ENCODE measurements at regions not wholly inside any gene's neighbourhood (a gene's known extent, or its start where the extent isn't known, plus 50 kb on each side); places are given as distances from the start of the nearest gene placed in this dataset.

DNA sequence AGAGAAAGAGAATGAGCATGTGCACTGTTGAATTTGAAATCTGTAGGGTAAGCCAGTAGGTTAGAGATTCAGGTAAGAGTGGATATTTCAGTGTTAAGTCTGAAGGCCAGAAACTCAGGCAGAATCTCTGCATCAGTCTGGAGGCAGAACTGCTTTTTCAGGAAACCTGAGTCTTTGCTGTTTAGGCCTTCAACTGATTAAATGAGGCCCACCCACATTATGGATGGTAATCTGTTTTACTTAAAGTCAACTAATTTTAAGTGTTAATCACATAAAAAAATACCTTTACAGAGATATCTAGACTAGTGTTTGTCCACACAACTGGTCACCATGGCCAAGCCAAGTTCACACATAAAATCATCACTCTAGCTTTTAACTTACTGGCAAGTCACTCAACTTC, 205.0 kb upstream of the DDHD1 start:
- Histone ChIP-seq H3K4ac (ENCODE audit: low read depth, low read length) (no peak overlapping the region), H4K5ac (ENCODE audit: low read length) (no peak overlapping the region), H2BK5ac (ENCODE audit: low read length) (no peak overlapping the region), H3K18ac (ENCODE audit: low read length) (no peak overlapping the region), H3K79me2 (ENCODE audit: control insufficient read depth, insufficient read depth, low read length) (no peaks in the 10 kb centered on the region), H3K36me3 (ENCODE audit: control insufficient read depth, insufficient read depth, low read length) (no peaks in the 10 kb centered on the region), H3K27me3 (ENCODE audit: insufficient read depth, low read length, poor library complexity) (no peaks in the 10 kb centered on the region), H2BK15ac (replicated peaks; ENCODE audit: low read depth) (peak overlapping the region; percentile 19), H3K4me3 (ENCODE audit: low read length) (no peak overlapping the region), H3K27ac (ENCODE audit: low read depth, low read length) (no peak overlapping the region), H3K56ac (ENCODE audit: low read length) (no peak overlapping the region), H4K8ac (ENCODE audit: low read depth, low read length) (no peak overlapping the region), H3K79me1 (ENCODE audit: low read length) (no peaks in the 10 kb centered on the region), H2BK120ac (ENCODE audit: low read depth, low read length) (no peak overlapping the region), H3K9ac (ENCODE audit: low read length) (no peak overlapping the region), H3K4me1 (ENCODE audit: control insufficient read depth, low read depth, low read length) (peaks cover 15% of the 10 kb centered on the region), H3K4me2 (ENCODE audit: low read length) (no peak overlapping the region), H2AK5ac (ENCODE audit: low read length) (no peak overlapping the region), H3K23ac (ENCODE audit: low read length) (no peak overlapping the region)
- no peak for DNase-seq

DNA sequence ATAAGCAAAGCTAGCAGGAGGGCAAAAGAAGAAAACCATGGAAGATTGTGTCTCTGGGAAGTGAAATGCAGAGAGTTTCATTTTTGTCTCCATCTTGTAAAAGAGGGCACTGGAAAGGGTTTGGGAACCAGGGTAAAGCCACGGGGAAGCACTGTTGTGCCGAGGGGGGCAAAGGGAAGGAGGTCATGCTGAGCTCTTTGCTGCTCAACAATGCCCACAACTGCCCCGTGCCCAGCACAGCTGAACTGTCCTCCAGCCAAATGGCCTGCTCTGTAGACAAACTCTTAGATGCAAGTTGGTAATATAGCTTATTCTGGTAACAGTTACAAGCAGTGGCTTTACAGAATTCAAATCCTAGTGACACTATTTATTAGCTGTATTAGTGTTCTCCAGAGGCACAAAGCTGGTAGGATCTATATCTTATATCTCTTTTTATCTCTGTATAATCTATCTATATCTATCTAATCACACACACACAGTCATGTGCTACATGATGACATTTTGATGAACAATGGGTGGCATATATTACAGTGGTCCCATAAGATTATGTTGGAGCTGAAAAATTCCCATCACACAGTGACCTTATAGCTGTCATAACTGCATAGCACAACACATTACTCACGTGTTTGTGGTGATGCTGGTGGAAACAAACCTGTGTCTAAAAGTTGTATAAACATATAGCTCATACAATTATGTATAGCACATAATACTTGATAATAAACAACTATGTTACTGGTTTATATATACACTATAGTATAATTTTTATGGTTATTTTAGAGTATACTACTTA, 203.4 kb upstream of the DDHD1 start:
- peak overlapping the region; percentile 93 for H3K4ac ChIP-seq (ENCODE audit: low read depth, low read length)
- peak overlapping the region; percentile 99 for H2BK5ac ChIP-seq (ENCODE audit: low read length)
- no CpG with 5 or more reads among the region's 4 CpGs for WGBS (ENCODE audit: extremely low coverage, insufficient coverage, low lambda C conversion rate)
- no peaks in the 10 kb centered on the region for H3K36me3 ChIP-seq (ENCODE audit: control insufficient read depth, insufficient read depth, low read length)
- H3K4me2 ChIP-seq (ENCODE audit: low read length), result no peak overlapping the region
- no peaks in the 10 kb centered on the region for H3K27me3 ChIP-seq (ENCODE audit: insufficient read depth, low read length, poor library complexity)
- peaks cover 15% of the 10 kb centered on the region for H3K4me1 ChIP-seq (ENCODE audit: control insufficient read depth, low read depth, low read length)
- no peak overlapping the region for H3K4me3 ChIP-seq (ENCODE audit: low read length)
- H3K23ac ChIP-seq (ENCODE audit: low read length), result no peak overlapping the region
- peak overlapping the region; percentile 97 for H3K18ac ChIP-seq (ENCODE audit: low read length)
- peak; percentile 41 for DNase-seq
- H3K9ac ChIP-seq (ENCODE audit: low read length), result peak overlapping the region; percentile 39
- peak overlapping the region; percentile 96 for H2BK120ac ChIP-seq (ENCODE audit: low read depth, low read length)
- peak overlapping the region; percentile 94 for H4K5ac ChIP-seq (ENCODE audit: low read length)
- H3K79me2 ChIP-seq (ENCODE audit: control insufficient read depth, insufficient read depth, low read length), result no peaks in the 10 kb centered on the region
- peak overlapping the region; percentile 88 for H2AK5ac ChIP-seq (ENCODE audit: low read length)
- H3K27ac ChIP-seq (ENCODE audit: low read depth, low read length), result peak overlapping the region; percentile 92
- no peak overlapping the region for H2BK15ac ChIP-seq (replicated peaks; ENCODE audit: low read depth)
- H4K8ac ChIP-seq (ENCODE audit: low read depth, low read length), result no peak overlapping the region
- no peaks in the 10 kb centered on the region for H3K79me1 ChIP-seq (ENCODE audit: low read length)
- peak overlapping the region; percentile 83 for H3K56ac ChIP-seq (ENCODE audit: low read length)

GRCh38 chr14:53355581-53356112, 202.5 kb upstream of the DDHD1 start:
- Histone ChIP-seq H3K27me3 (ENCODE audit: insufficient read depth, low read length, poor library complexity) (no peaks in the 10 kb centered on the region), H2AK5ac (ENCODE audit: low read length) (no peak overlapping the region), H3K4me3 (ENCODE audit: low read length) (no peak overlapping the region), H3K23ac (ENCODE audit: low read length) (no peak overlapping the region), H3K79me1 (ENCODE audit: low read length) (no peaks in the 10 kb centered on the region), H3K18ac (ENCODE audit: low read length) (peak overlapping the region; percentile 97), H3K4me1 (ENCODE audit: control insufficient read depth, low read depth, low read length) (peaks cover 15% of the 10 kb centered on the region), H4K8ac (ENCODE audit: low read depth, low read length) (no peak overlapping the region), H3K4ac (ENCODE audit: low read depth, low read length) (no peak overlapping the region), H3K9ac (ENCODE audit: low read length) (peak overlapping the region; percentile 43), H3K4me2 (ENCODE audit: low read length) (no peak overlapping the region), H3K27ac (ENCODE audit: low read depth, low read length) (peak overlapping the region; percentile 95), H3K36me3 (ENCODE audit: control insufficient read depth, insufficient read depth, low read length) (no peaks in the 10 kb centered on the region), H2BK15ac (replicated peaks; ENCODE audit: low read depth) (no peak overlapping the region), H2BK5ac (ENCODE audit: low read length) (peak overlapping the region; percentile 98), H3K56ac (ENCODE audit: low read length) (peak overlapping the region; percentile 83), H3K79me2 (ENCODE audit: control insufficient read depth, insufficient read depth, low read length) (no peaks in the 10 kb centered on the region), H2BK120ac (ENCODE audit: low read depth, low read length) (peak overlapping the region; percentile 78), H4K5ac (ENCODE audit: low read length) (no peak overlapping the region)
- WGBS (ENCODE audit: extremely low coverage, insufficient coverage, low lambda C conversion rate), result no CpG with 5 or more reads among the region's 5 CpGs
- peak; percentile 100 for DNase-seq

DNA sequence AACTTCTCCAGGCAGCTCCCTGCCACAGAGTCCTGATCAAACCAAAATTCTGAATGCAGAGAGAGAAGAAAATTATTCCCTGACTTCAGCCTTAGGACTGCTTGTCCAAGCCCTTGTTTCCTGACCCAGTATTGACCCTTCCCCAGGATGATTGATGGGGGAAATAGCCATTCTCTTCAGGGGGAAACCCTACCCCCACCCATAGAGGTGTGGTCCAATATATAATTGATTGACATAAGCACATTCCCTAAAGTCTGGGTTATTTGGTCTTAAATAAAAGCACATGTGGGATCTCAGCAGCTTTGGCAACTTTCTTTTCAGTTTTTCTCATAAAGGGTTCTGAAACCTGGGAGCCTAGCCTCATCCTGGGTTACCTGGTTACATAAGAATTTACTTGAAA, 201.2 kb upstream of the DDHD1 start:
- H3K56ac ChIP-seq (ENCODE audit: low read length), result peak overlapping the region; percentile 1
- H2AK5ac ChIP-seq (ENCODE audit: low read length), result no peak overlapping the region
- H4K8ac ChIP-seq (ENCODE audit: low read depth, low read length), result no peak overlapping the region
- H3K4ac ChIP-seq (ENCODE audit: low read depth, low read length), result peak overlapping the region; percentile 95
- peak; percentile 39 for DNase-seq
- no peak overlapping the region for H3K9ac ChIP-seq (ENCODE audit: low read length)
- H3K4me1 ChIP-seq (ENCODE audit: control insufficient read depth, low read depth, low read length), result peaks cover 15% of the 10 kb centered on the region
- H2BK15ac ChIP-seq (replicated peaks; ENCODE audit: low read depth), result peak overlapping the region; percentile 74
- no peaks in the 10 kb centered on the region for H3K79me1 ChIP-seq (ENCODE audit: low read length)
- H2BK5ac ChIP-seq (ENCODE audit: low read length), result no peak overlapping the region
- no peaks in the 10 kb centered on the region for H3K27me3 ChIP-seq (ENCODE audit: insufficient read depth, low read length, poor library complexity)
- no peak overlapping the region for H3K23ac ChIP-seq (ENCODE audit: low read length)
- no peak overlapping the region for H4K5ac ChIP-seq (ENCODE audit: low read length)
- peak overlapping the region; percentile 69 for H3K27ac ChIP-seq (ENCODE audit: low read depth, low read length)
- no peak overlapping the region for H3K4me2 ChIP-seq (ENCODE audit: low read length)
- peak overlapping the region; percentile 86 for H2BK120ac ChIP-seq (ENCODE audit: low read depth, low read length)
- no peaks in the 10 kb centered on the region for H3K79me2 ChIP-seq (ENCODE audit: control insufficient read depth, insufficient read depth, low read length)
- H3K4me3 ChIP-seq (ENCODE audit: low read length), result no peak overlapping the region
- H3K36me3 ChIP-seq (ENCODE audit: control insufficient read depth, insufficient read depth, low read length), result no peaks in the 10 kb centered on the region
- H3K18ac ChIP-seq (ENCODE audit: low read length), result peak overlapping the region; percentile 86

DNA sequence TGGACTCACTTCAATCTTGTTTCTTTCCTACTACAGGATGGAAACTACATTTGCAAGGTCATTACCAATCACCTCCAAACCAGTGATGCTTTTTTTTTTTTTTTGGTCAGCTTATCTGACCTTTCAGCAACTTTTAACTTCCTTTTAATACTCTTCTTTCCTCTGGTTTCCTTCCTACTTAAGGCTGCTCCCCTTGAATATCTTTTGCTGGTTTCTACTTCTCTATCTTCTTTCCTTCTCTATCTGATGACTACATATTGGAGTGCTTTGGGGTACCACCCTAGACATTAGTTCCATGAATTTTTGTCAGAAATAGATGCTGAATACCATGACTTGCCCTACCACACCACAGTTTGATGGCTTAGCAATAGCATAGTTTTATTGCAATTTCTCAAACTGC, 197.7 kb upstream of the DDHD1 start:
- Histone ChIP-seq H4K8ac (ENCODE audit: low read depth, low read length) (no peak overlapping the region), H3K79me1 (ENCODE audit: low read length) (no peaks in the 10 kb centered on the region), H4K5ac (ENCODE audit: low read length) (no peak overlapping the region), H2BK15ac (replicated peaks; ENCODE audit: low read depth) (peak overlapping the region; percentile 98), H2AK5ac (ENCODE audit: low read length) (no peak overlapping the region), H2BK120ac (ENCODE audit: low read depth, low read length) (no peak overlapping the region), H3K4me2 (ENCODE audit: low read length) (no peak overlapping the region), H3K4ac (ENCODE audit: low read depth, low read length) (no peak overlapping the region), H3K4me3 (ENCODE audit: low read length) (no peak overlapping the region), H3K4me1 (ENCODE audit: control insufficient read depth, low read depth, low read length) (peaks cover 10% of the 10 kb centered on the region), H3K27ac (ENCODE audit: low read depth, low read length) (no peak overlapping the region), H3K56ac (ENCODE audit: low read length) (no peak overlapping the region), H3K9ac (ENCODE audit: low read length) (no peak overlapping the region), H3K18ac (ENCODE audit: low read length) (peak overlapping the region; percentile 28), H3K36me3 (ENCODE audit: control insufficient read depth, insufficient read depth, low read length) (no peaks in the 10 kb centered on the region), H3K27me3 (ENCODE audit: insufficient read depth, low read length, poor library complexity) (no peaks in the 10 kb centered on the region), H3K79me2 (ENCODE audit: control insufficient read depth, insufficient read depth, low read length) (no peaks in the 10 kb centered on the region), H3K23ac (ENCODE audit: low read length) (no peak overlapping the region), H2BK5ac (ENCODE audit: low read length) (no peak overlapping the region)
- DNase-seq, result no peak

- Histone ChIP-seq H3K56ac (ENCODE audit: low read length) (no peak overlapping the region), H2BK5ac (ENCODE audit: low read length) (no peak overlapping the region), H2BK15ac (replicated peaks; ENCODE audit: low read depth) (peak overlapping the region; percentile 98), H3K9ac (ENCODE audit: low read length) (no peak overlapping the region), H3K4me1 (ENCODE audit: control insufficient read depth, low read depth, low read length) (peaks cover 10% of the 10 kb centered on the region), H3K79me2 (ENCODE audit: control insufficient read depth, insufficient read depth, low read length) (no peaks in the 10 kb centered on the region), H3K4me2 (ENCODE audit: low read length) (no peak overlapping the region), H4K5ac (ENCODE audit: low read length) (no peak overlapping the region), H4K8ac (ENCODE audit: low read depth, low read length) (no peak overlapping the region), H3K4ac (ENCODE audit: low read depth, low read length) (no peak overlapping the region), H3K4me3 (ENCODE audit: low read length) (no peak overlapping the region), H3K79me1 (ENCODE audit: low read length) (no peaks in the 10 kb centered on the region), H2BK120ac (ENCODE audit: low read depth, low read length) (no peak overlapping the region), H3K18ac (ENCODE audit: low read length) (no peak overlapping the region), H3K23ac (ENCODE audit: low read length) (no peak overlapping the region), H3K27me3 (ENCODE audit: insufficient read depth, low read length, poor library complexity) (no peaks in the 10 kb centered on the region), H3K27ac (ENCODE audit: low read depth, low read length) (no peak overlapping the region), H3K36me3 (ENCODE audit: control insufficient read depth, insufficient read depth, low read length) (no peaks in the 10 kb centered on the region), H2AK5ac (ENCODE audit: low read length) (no peak overlapping the region)
- no CpG with 5 or more reads among the region's 2 CpGs for WGBS (ENCODE audit: extremely low coverage, insufficient coverage, low lambda C conversion rate)
- no peak for DNase-seq
These were observed 197.3 kb upstream of the DDHD1 start for GRCh38 chr14:53350429-53350828.
